BE2C (cell line): ENCODE measurements at regions not wholly inside any gene's neighbourhood (a gene's known extent, or its start where the extent isn't known, plus 50 kb on each side); places are given as distances from the start of the nearest gene placed in this dataset.

ENCODE experiments used
- DNase-seq: peaks from one replicate; pipeline ENCODE4 v3.0.0-alpha.2; 2020
- H3K27me3 ChIP-seq: fragments of 250-450 bp; sonication (Bioruptor Pico); 2 replicates; pipeline ENCODE4 v1.5.1; 2020; ENCODE audit warnings: mild to moderate bottlenecking
- H3K36me3 ChIP-seq: fragments of 250-450 bp; sonication (Bioruptor Pico); 2 replicates; pipeline ENCODE4 v1.5.1; 2020; ENCODE audit warnings: mild to moderate bottlenecking
- H3K4me1 ChIP-seq: fragments of 250-450 bp; sonication (Bioruptor Pico); 2 replicates; pipeline ENCODE4 v1.5.1; 2020
- H3K4me3 ChIP-seq: 2 replicates; pipeline ENCODE4 v1.5.1; 2011; ENCODE audit warnings: low read depth, low read length
- H3K9me3 ChIP-seq: fragments of 250-450 bp; sonication (Bioruptor Pico); 2 replicates; pipeline ENCODE4 v1.5.1; 2020
- TF ChIP-seq, protein P1 (sequence below): IDR thresholded peaks from 2 replicates; pipeline ENCODE4 v1.5.1; 2012; ENCODE audit warnings: mild to moderate bottlenecking, low read depth, low read length

GRCh38 chrX:111006116-111006515 lies 89.9 kb upstream of the PAK3 start:
- no peaks in the 10 kb centered on the region for H3K9me3 ChIP-seq
- H3K4me3 ChIP-seq, result no peak overlapping the region
- H3K27me3 ChIP-seq, result no peaks in the 10 kb centered on the region
- no peaks in the 10 kb centered on the region for H3K36me3 ChIP-seq
- H3K4me1 ChIP-seq, result no peaks in the 10 kb centered on the region
- no peak for DNase-seq
- TF ChIP-seq, protein P1, sequence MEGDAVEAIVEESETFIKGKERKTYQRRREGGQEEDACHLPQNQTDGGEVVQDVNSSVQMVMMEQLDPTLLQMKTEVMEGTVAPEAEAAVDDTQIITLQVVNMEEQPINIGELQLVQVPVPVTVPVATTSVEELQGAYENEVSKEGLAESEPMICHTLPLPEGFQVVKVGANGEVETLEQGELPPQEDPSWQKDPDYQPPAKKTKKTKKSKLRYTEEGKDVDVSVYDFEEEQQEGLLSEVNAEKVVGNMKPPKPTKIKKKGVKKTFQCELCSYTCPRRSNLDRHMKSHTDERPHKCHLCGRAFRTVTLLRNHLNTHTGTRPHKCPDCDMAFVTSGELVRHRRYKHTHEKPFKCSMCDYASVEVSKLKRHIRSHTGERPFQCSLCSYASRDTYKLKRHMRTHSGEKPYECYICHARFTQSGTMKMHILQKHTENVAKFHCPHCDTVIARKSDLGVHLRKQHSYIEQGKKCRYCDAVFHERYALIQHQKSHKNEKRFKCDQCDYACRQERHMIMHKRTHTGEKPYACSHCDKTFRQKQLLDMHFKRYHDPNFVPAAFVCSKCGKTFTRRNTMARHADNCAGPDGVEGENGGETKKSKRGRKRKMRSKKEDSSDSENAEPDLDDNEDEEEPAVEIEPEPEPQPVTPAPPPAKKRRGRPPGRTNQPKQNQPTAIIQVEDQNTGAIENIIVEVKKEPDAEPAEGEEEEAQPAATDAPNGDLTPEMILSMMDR, result no peak

- TF ChIP-seq, protein P1, result no peak
- Histone ChIP-seq H3K4me3 (no peak overlapping the region), H3K27me3 (no peaks in the 10 kb centered on the region), H3K9me3 (no peaks in the 10 kb centered on the region), H3K36me3 (no peaks in the 10 kb centered on the region), H3K4me1 (no peaks in the 10 kb centered on the region)
- no peak for DNase-seq
Observed at GRCh38 chrX:111005166-111005565, 90.8 kb upstream of the PAK3 start.

DNA sequence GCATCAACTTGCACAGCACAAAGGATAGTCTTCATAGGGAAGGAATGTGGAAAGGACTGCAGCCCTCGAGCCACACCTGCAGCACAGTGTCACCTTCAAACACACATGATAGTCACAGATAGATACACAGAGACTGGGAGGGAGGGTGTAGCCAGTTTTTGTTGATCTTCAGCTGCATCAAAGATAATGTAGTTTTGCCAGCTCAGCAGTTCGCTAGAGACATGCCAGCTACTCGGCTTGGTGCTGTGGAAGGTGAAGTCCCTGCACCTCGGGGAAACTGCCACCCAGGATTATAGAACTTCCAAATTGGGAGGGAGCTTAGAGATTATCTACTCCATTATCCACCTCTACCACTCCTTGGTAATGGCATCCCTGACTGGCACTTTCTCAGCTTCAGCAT lies 92.9 kb upstream of the PAK3 start:
- Histone ChIP-seq H3K36me3 (no peaks in the 10 kb centered on the region), H3K9me3 (no peaks in the 10 kb centered on the region), H3K27me3 (no peaks in the 10 kb centered on the region), H3K4me1 (no peaks in the 10 kb centered on the region), H3K4me3 (no peak overlapping the region)
- TF ChIP-seq, protein P1, result no peak
- DNase-seq, result no peak

DNA sequence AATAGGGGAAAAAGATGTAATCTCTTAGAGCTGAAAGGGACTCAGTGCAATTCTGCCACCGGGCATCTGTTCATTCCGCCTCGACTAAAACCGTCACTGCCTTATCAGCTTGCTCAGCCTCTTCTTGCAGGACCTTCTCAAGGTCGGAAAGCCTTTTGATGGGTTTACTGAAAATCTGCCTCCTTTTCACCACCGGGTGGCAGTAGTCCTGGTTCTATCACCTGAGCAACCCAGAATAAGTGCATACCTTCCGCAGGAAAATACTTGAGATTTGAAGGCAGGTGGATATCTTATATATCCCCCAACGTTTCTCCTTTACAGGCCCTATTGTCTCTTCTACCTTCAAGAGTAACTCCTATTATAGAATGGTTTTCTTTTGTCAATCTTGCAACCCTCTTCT lies 103.4 kb upstream of the PAK3 start:
- H3K4me3 ChIP-seq, result no peak overlapping the region
- H3K9me3 ChIP-seq, result no peaks in the 10 kb centered on the region
- no peaks in the 10 kb centered on the region for H3K36me3 ChIP-seq
- DNase-seq, result peak; percentile 10
- H3K4me1 ChIP-seq, result no peaks in the 10 kb centered on the region
- no peaks in the 10 kb centered on the region for H3K27me3 ChIP-seq
- TF ChIP-seq, protein P1, result peak; percentile 70

DNA sequence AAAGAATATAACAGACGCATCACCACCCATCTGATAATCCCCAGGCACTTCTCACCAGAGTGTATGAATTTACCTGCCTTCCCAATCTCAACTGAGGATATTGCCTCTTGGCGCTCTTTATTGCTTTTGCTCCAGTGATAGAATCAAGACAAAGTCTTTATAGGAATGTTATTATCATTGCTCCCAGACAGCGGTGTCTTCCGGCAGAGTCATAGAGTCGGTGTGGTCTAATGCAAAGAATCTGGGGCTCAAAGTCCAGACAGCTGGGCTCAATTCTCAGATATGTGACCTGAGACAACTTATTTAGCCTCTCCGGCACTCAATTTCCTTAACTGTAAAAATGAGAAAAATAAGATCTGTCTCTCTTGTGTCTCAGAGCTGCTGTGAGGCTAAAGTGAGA lies 106.1 kb upstream of the PAK3 start:
- no peaks in the 10 kb centered on the region for H3K4me1 ChIP-seq
- no peak overlapping the region for H3K4me3 ChIP-seq
- no peaks in the 10 kb centered on the region for H3K9me3 ChIP-seq
- DNase-seq, result no peak
- no peaks in the 10 kb centered on the region for H3K36me3 ChIP-seq
- TF ChIP-seq, protein P1, result no peak
- no peaks in the 10 kb centered on the region for H3K27me3 ChIP-seq

DNA sequence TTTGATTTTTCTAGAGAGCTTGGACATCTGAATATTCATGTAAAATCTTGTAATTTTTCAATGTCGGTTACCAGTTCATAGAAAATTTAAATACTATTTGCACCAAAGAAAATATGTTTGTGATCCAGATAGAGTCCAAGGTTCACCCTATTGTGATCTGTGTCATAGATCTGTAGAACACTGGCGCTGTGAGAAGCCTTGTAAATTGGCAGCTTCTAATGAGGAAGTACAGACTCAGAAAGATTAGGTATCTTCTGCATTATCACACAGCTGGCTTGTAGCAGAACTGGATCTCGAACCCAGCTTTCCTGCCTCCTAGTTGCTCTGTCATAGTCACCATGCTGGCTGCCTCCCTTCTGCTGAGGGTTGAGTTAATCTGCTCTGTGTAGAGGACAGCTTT lies 106.5 kb upstream of the PAK3 start:
- no peaks in the 10 kb centered on the region for H3K36me3 ChIP-seq

More for the DNA sequence above, 106.5 kb upstream of the PAK3 start:
- Histone ChIP-seq H3K4me3 (no peak overlapping the region), H3K4me1 (no peaks in the 10 kb centered on the region), H3K27me3 (no peaks in the 10 kb centered on the region), H3K9me3 (no peaks in the 10 kb centered on the region)
- TF ChIP-seq, protein P1, result no peak
- DNase-seq, result no peak
